Esophagus muscularis mucosa (tissue), 4 donors: ENCODE measurements at regions not wholly inside any gene's neighbourhood (a gene's known extent, or its start where the extent isn't known, plus 50 kb on each side); places are given as distances from the start of the nearest gene placed in this dataset.

Source experiments
- EP300 ChIP-seq: sonication (generic); formaldehyde crosslinking; IDR thresholded peaks from one replicate; pipeline ENCODE4 v1.6.1; 2017; ENCODE audit warnings: antibody characterized with exemption
- POLR2AphosphoS5 ChIP-seq, 2 donors: sonication (generic); formaldehyde crosslinking; IDR thresholded peaks; one replicate each; pipeline ENCODE4 v1.6.1; 2017; ENCODE audit warnings: antibody characterized with exemption in 2 of 2
- TF ChIP-seq, protein P1 (sequence below), 3 experiments: fragments of 200-600 bp in 2 of 3; fragments of 450-650 bp in 1 of 3; sonication (generic) in 2 of 3; IDR thresholded peaks; one replicate each; pipeline ENCODE4 v1.5.1; 2017 to 2019; ENCODE audit warnings: antibody characterized with exemption in 3 of 3, mild to moderate bottlenecking in 2 of 3, moderate library complexity in 1 of 3

DNA sequence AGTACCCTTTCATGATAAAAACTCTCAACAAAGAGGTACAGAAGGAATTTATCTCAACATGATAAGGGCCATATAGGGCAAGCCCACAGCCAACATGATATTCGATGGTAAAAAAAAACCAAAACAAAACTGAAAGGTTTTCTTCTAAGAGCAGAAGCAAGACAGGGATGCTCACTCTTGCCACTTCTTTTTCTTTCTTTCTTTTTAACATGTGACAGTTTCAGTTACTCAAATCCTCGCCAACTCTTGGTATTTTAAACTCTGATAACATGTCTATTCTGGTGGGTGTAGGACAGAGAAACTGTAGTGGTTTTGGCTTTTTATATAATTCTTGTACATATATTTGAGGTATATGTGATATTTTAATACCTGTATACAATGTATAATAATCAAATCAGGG is 74.0 kb upstream of the NMNAT3 start:
- TF ChIP-seq, protein P1, sequence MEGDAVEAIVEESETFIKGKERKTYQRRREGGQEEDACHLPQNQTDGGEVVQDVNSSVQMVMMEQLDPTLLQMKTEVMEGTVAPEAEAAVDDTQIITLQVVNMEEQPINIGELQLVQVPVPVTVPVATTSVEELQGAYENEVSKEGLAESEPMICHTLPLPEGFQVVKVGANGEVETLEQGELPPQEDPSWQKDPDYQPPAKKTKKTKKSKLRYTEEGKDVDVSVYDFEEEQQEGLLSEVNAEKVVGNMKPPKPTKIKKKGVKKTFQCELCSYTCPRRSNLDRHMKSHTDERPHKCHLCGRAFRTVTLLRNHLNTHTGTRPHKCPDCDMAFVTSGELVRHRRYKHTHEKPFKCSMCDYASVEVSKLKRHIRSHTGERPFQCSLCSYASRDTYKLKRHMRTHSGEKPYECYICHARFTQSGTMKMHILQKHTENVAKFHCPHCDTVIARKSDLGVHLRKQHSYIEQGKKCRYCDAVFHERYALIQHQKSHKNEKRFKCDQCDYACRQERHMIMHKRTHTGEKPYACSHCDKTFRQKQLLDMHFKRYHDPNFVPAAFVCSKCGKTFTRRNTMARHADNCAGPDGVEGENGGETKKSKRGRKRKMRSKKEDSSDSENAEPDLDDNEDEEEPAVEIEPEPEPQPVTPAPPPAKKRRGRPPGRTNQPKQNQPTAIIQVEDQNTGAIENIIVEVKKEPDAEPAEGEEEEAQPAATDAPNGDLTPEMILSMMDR (IDR thresholded peaks at IDR 0.05) = no peak
- TF ChIP-seq EP300 (no peak), POLR2AphosphoS5 (IDR thresholded peaks at IDR 0.05) (no peak)
